ENCODE measurements at regions not wholly inside any gene's neighbourhood (a gene's known extent, or its start where the extent isn't known, plus 50 kb on each side); places are given as distances from the start of the nearest gene placed in this dataset.

GRCh38 chr3:148373961-148374360, 323.7 kb upstream of the AGTR1 start:
- DNase-seq (ENCODE audit: low spot score) = no peak

GRCh38 chr3:148379763-148380382, 317.8 kb upstream of the AGTR1 start:
- DNase-seq (ENCODE audit: low spot score) = no peak

- no peak for DNase-seq (ENCODE audit: low spot score)
Measured at GRCh38 chr3:148381051-148381450, 316.7 kb upstream of the AGTR1 start.

- DNase-seq (ENCODE audit: low spot score) = no peak
Measured at GRCh38 chr3:148389916-148390315, 307.8 kb upstream of the AGTR1 start.

- no peak for DNase-seq (ENCODE audit: low spot score)
Measured at GRCh38 chr3:148395821-148396220, 301.9 kb upstream of the AGTR1 start.

- no peak for DNase-seq (ENCODE audit: low spot score)
Measured at GRCh38 chr3:148400754-148401153, 296.9 kb upstream of the AGTR1 start.

GRCh38 chr3:148408667-148409066, 289.0 kb upstream of the AGTR1 start:
- DNase-seq (ENCODE audit: low spot score) = no peak

GRCh38 chr3:148420242-148420641, 277.5 kb upstream of the AGTR1 start:
- DNase-seq (ENCODE audit: low spot score) = no peak

GRCh38 chr3:148428862-148429605, 268.7 kb upstream of the AGTR1 start:
- no peak for DNase-seq (ENCODE audit: low spot score)

- DNase-seq (ENCODE audit: low spot score) = no peak
Measured at GRCh38 chr3:148433665-148434064, 264.0 kb upstream of the AGTR1 start.

GRCh38 chr3:148435534-148435933, 262.2 kb upstream of the AGTR1 start:
- DNase-seq (ENCODE audit: low spot score) = no peak

GRCh38 chr3:148439254-148439822, 258.4 kb upstream of the AGTR1 start:
- no peak for DNase-seq (ENCODE audit: low spot score)

- DNase-seq (ENCODE audit: low spot score) = no peak
Measured at GRCh38 chr3:148441191-148441590, 256.5 kb upstream of the AGTR1 start.

- DNase-seq (ENCODE audit: low spot score) = no peak
Measured at GRCh38 chr3:148450819-148451218, 246.9 kb upstream of the AGTR1 start.

- no peak for DNase-seq (ENCODE audit: low spot score)
Measured at GRCh38 chr3:148451969-148452368, 245.7 kb upstream of the AGTR1 start.

GRCh38 chr3:148453781-148454191, 243.9 kb upstream of the AGTR1 start:
- DNase-seq (ENCODE audit: low spot score) = no peak

- DNase-seq (ENCODE audit: low spot score) = no peak
Measured at GRCh38 chr3:148455098-148455497, 242.6 kb upstream of the AGTR1 start.

- no peak for DNase-seq (ENCODE audit: low spot score)
Measured at GRCh38 chr3:148457886-148458285, 239.8 kb upstream of the AGTR1 start.

- DNase-seq (ENCODE audit: low spot score) = no peak
Measured at GRCh38 chr3:148459931-148460513, 237.7 kb upstream of the AGTR1 start.

- no peak for DNase-seq (ENCODE audit: low spot score)
Measured at GRCh38 chr3:148460686-148461085, 237.0 kb upstream of the AGTR1 start.

GRCh38 chr3:148464246-148464645, 233.5 kb upstream of the AGTR1 start:
- DNase-seq (ENCODE audit: low spot score) = no peak

- no peak for DNase-seq (ENCODE audit: low spot score)
Measured at GRCh38 chr3:148466143-148466542, 231.6 kb upstream of the AGTR1 start.

Data from mucosa of gallbladder (tissue), 1 donor.